Neural cell (in vitro differentiated cells): ENCODE measurements at regions not wholly inside any gene's neighbourhood (a gene's known extent, or its start where the extent isn't known, plus 50 kb on each side); places are given as distances from the start of the nearest gene placed in this dataset.

Experiments used
- H2AFZ ChIP-seq: fragments of 200-600, 300-800 bp; sonication (generic), shearing (Covaris generic); 2 replicates; pipeline ENCODE4 v1.6.0; 2014; ENCODE audit warnings: low read depth, mild to moderate bottlenecking, antibody characterized with exemption, low read length, moderate library complexity
- H3F3A ChIP-seq: fragments of 200-600 bp; shearing (Covaris generic); 2 replicates; pipeline ENCODE4 v1.6.1; 2016; ENCODE audit warnings: mild to moderate bottlenecking, moderate library complexity, mixed read lengths, antibody characterized with exemption, low read length; ENCODE audit not compliant: insufficient read depth, poor library complexity, severe bottlenecking
- H3K27ac ChIP-seq: fragments of 200-600, 300-800 bp; sonication (generic), shearing (Covaris generic); 2 replicates; pipeline ENCODE4 v1.5.1; 2014; ENCODE audit warnings: mild to moderate bottlenecking, low read length, moderate library complexity
- H3K27me3 ChIP-seq: fragments of 300-800, 200-600 bp; sonication (generic), shearing (Covaris generic); 2 replicates; pipeline ENCODE4 v1.6.0; 2014; ENCODE audit warnings: mild to moderate bottlenecking, low read depth, low read length, moderate library complexity; ENCODE audit not compliant: insufficient read depth
- H3K36me3 ChIP-seq: fragments of 300-800, 200-600 bp; sonication (generic), shearing (Covaris generic); 2 replicates; pipeline ENCODE4 v1.5.1; 2014; ENCODE audit warnings: mild to moderate bottlenecking, antibody characterized with exemption, low read length, moderate library complexity; ENCODE audit not compliant: insufficient read depth
- H3K4me2 ChIP-seq: fragments of 300-800, 200-600 bp; sonication (generic), shearing (Covaris generic); 2 replicates; pipeline ENCODE4 v1.6.0; 2014; ENCODE audit warnings: mild to moderate bottlenecking, low read length
- H3K4me3 ChIP-seq: fragments of 300-800, 200-600 bp; sonication (generic), shearing (Covaris generic); 2 replicates; pipeline ENCODE4 v1.5.1; 2014; ENCODE audit warnings: mild to moderate bottlenecking, low read length, moderate library complexity
- H3K79me2 ChIP-seq: fragments of 200-600 bp; shearing (Covaris generic); replicated peaks from 2 replicates; pipeline ENCODE4 v1.6.0; 2014; ENCODE audit warnings: mild to moderate bottlenecking, low read length, moderate library complexity; ENCODE audit not compliant: insufficient read depth
- H3K9ac ChIP-seq: fragments of 300-800, 200-600 bp; sonication (generic), shearing (Covaris generic); 2 replicates; pipeline ENCODE4 v1.6.1; 2016; ENCODE audit warnings: mild to moderate bottlenecking, low read length, mixed read lengths
- H3K9me2 ChIP-seq: fragments of 200-600 bp; shearing (Covaris generic); 2 replicates; pipeline ENCODE4 v1.6.1; 2016; ENCODE audit warnings: mild to moderate bottlenecking, low read length, mixed read lengths; ENCODE audit not compliant: insufficient read depth
- H3K9me3 ChIP-seq: fragments of 200-600, 300-800 bp; sonication (generic), shearing (Covaris generic); 2 replicates; pipeline ENCODE4 v1.6.1; 2016; ENCODE audit warnings: mild to moderate bottlenecking, mixed run types, low read length, moderate library complexity, mixed read lengths
- H4K20me1 ChIP-seq: fragments of 200-600 bp; shearing (Covaris generic); 2 replicates; pipeline ENCODE4 v1.6.1; 2016; ENCODE audit warnings: mild to moderate bottlenecking, mixed run types; ENCODE audit not compliant: insufficient read depth
- EP300 ChIP-seq: fragments of 450-650 bp; conservative IDR thresholded peaks from 2 replicates; pipeline ENCODE4 v1.6.1; 2014; ENCODE audit warnings: antibody characterized with exemption, mild to moderate bottlenecking, moderate library complexity; ENCODE audit not compliant: poor library complexity, severe bottlenecking
- EZH2 ChIP-seq: fragments of 200-600, 300-800 bp; shearing (Covaris generic), sonication (generic); IDR thresholded peaks from 2 replicates; pipeline ENCODE4 v1.6.1; 2014; ENCODE audit warnings: antibody characterized with exemption, low read length, borderline replicate concordance, mild to moderate bottlenecking; ENCODE audit not compliant: insufficient read depth, poor library complexity, severe bottlenecking
- MXI1 ChIP-seq: fragments of 450-650 bp; conservative IDR thresholded peaks from 2 replicates; pipeline ENCODE4 v1.6.1; 2014; ENCODE audit warnings: antibody characterized with exemption, mild to moderate bottlenecking; ENCODE audit not compliant: poor library complexity, severe bottlenecking
- POLR2AphosphoS5 ChIP-seq: IDR thresholded peaks from 2 replicates; pipeline ENCODE4 v1.6.1; 2012
- RAD21 ChIP-seq: fragments of 450-650 bp; conservative IDR thresholded peaks from 2 replicates; pipeline ENCODE4 v1.6.1; 2014; ENCODE audit warnings: antibody characterized with exemption, mild to moderate bottlenecking, moderate library complexity
- REST ChIP-seq: IDR thresholded peaks from 2 replicates; pipeline ENCODE4 v1.6.1; 2012; ENCODE audit warnings: borderline replicate concordance
- SMC3 ChIP-seq: fragments of 450-650 bp; conservative IDR thresholded peaks from 2 replicates; pipeline ENCODE4 v1.6.1; 2014; ENCODE audit warnings: antibody characterized with exemption, mild to moderate bottlenecking, moderate library complexity; ENCODE audit not compliant: poor library complexity
- TAF1 ChIP-seq: IDR thresholded peaks from 2 replicates; pipeline ENCODE4 v1.6.1; 2012; ENCODE audit warnings: low read depth
- TF ChIP-seq, protein P1 (sequence below): fragments of 450-650 bp; IDR thresholded peaks from 2 replicates; pipeline ENCODE4 v1.5.1; 2014; ENCODE audit warnings: antibody characterized with exemption, mild to moderate bottlenecking, moderate library complexity; ENCODE audit not compliant: poor library complexity, severe bottlenecking

DNA sequence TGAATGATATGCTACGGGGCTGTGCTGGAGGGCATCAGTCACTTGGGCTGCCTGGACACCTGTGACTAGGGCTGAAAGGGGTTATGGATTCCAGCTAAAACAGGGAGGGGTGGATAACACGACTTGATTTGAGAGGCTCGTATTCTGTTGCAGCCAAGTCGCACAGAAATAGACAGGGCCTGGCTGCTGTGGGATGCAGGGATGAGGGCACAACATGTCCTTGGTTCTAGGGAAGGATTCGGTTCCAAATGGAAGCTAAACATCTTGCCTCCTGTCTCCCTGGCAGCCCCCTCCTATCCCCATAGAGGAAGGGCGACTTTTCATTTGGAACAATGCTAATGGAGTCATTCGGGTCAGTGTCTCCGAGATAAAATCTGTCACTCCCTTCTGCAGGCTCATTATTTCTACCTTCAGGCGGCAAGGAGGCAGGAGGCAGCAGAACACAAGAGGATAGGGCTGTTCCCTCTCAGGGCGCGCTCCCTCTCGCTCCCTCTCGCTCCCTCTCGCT is 433.8 kb upstream of the RBMS3 start:
- Histone ChIP-seq H3K9me3 (no peaks in the 10 kb centered on the region), H3K9ac (no peak overlapping the region), H3K79me2 (no peaks in the 10 kb centered on the region), H2AFZ (no peak overlapping the region), H3K27ac (no peak overlapping the region), H3K4me3 (no peak overlapping the region), H4K20me1 (no peaks in the 10 kb centered on the region), H3K4me2 (no peak overlapping the region), H3F3A (no peaks in the 10 kb centered on the region), H3K36me3 (no peaks in the 10 kb centered on the region), H3K27me3 (no peaks in the 10 kb centered on the region), H3K9me2 (no peaks in the 10 kb centered on the region)
- TF ChIP-seq RAD21: no peak

DNA sequence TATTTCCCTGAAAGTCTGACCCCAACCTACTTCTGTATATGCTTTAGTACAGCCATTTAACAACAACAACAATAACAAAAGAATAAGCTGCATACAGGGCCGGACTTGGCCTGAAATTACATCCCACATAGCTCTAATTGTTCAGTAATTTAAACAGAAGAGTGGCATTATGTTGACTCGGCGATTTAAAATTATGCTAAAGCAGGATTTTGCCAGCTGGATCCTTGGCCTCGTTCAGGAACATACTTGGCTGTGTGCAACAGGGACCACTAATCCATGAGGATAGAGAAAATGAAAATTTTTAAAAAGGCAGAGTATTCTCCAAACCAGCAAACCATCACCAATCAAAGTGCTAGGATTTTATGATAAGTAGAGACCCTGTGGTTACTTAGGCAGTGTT is 433.1 kb upstream of the RBMS3 start:
- no peaks in the 10 kb centered on the region for H3K79me2 ChIP-seq
- TF ChIP-seq, protein P1, sequence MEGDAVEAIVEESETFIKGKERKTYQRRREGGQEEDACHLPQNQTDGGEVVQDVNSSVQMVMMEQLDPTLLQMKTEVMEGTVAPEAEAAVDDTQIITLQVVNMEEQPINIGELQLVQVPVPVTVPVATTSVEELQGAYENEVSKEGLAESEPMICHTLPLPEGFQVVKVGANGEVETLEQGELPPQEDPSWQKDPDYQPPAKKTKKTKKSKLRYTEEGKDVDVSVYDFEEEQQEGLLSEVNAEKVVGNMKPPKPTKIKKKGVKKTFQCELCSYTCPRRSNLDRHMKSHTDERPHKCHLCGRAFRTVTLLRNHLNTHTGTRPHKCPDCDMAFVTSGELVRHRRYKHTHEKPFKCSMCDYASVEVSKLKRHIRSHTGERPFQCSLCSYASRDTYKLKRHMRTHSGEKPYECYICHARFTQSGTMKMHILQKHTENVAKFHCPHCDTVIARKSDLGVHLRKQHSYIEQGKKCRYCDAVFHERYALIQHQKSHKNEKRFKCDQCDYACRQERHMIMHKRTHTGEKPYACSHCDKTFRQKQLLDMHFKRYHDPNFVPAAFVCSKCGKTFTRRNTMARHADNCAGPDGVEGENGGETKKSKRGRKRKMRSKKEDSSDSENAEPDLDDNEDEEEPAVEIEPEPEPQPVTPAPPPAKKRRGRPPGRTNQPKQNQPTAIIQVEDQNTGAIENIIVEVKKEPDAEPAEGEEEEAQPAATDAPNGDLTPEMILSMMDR: no peak
- no peak for TF ChIP-seq REST
- no peak for TF ChIP-seq RAD21
- TF ChIP-seq SMC3: no peak
- no peak for TF ChIP-seq TAF1
- TF ChIP-seq EP300: no peak
- TF ChIP-seq MXI1: no peak
- no peak for TF ChIP-seq EZH2
- TF ChIP-seq POLR2AphosphoS5: no peak
- H2AFZ ChIP-seq: no peak overlapping the region
- no peaks in the 10 kb centered on the region for H3F3A ChIP-seq
- no peak overlapping the region for H3K9ac ChIP-seq
- H4K20me1 ChIP-seq: no peaks in the 10 kb centered on the region
- H3K4me2 ChIP-seq: no peak overlapping the region
- no peaks in the 10 kb centered on the region for H3K9me2 ChIP-seq
- H3K27me3 ChIP-seq: no peaks in the 10 kb centered on the region
- H3K27ac ChIP-seq: no peak overlapping the region
- no peaks in the 10 kb centered on the region for H3K9me3 ChIP-seq
- H3K4me3 ChIP-seq: no peak overlapping the region
- H3K36me3 ChIP-seq: no peaks in the 10 kb centered on the region

GRCh38 chr3:28850186-28850585 is 430.7 kb upstream of the RBMS3 start:
- H3K79me2 ChIP-seq: no peaks in the 10 kb centered on the region
- H2AFZ ChIP-seq: no peak overlapping the region
- H3K9me3 ChIP-seq: no peaks in the 10 kb centered on the region
- H3K27me3 ChIP-seq: no peaks in the 10 kb centered on the region
- H3K9me2 ChIP-seq: no peaks in the 10 kb centered on the region
- H3K9ac ChIP-seq: no peak overlapping the region
- H4K20me1 ChIP-seq: no peaks in the 10 kb centered on the region
- no peaks in the 10 kb centered on the region for H3K36me3 ChIP-seq
- no peaks in the 10 kb centered on the region for H3F3A ChIP-seq
- no peak overlapping the region for H3K4me3 ChIP-seq
- H3K4me2 ChIP-seq: no peak overlapping the region
- TF ChIP-seq SMC3 (no peak), TAF1 (no peak), REST (no peak), EZH2 (no peak), POLR2AphosphoS5 (no peak), MXI1 (no peak), EP300 (no peak), RAD21 (no peak)
- TF ChIP-seq, protein P1: no peak
- no peak overlapping the region for H3K27ac ChIP-seq
